NCI-H510A (cell line): ENCODE measurements at regions not wholly inside any gene's neighbourhood (a gene's known extent, or its start where the extent isn't known, plus 50 kb on each side); places are given as distances from the start of the nearest gene placed in this dataset.
"Not testable (repeated sequence)": the region's sequence is repeated elsewhere in the genome, so short reads cannot be mapped to it uniquely, and the experiment has no call there.

Source experiments
- DNase-seq: peaks from one replicate; lab custom pipeline; 2025; lab: John Stamatoyannopoulos, UW

DNA sequence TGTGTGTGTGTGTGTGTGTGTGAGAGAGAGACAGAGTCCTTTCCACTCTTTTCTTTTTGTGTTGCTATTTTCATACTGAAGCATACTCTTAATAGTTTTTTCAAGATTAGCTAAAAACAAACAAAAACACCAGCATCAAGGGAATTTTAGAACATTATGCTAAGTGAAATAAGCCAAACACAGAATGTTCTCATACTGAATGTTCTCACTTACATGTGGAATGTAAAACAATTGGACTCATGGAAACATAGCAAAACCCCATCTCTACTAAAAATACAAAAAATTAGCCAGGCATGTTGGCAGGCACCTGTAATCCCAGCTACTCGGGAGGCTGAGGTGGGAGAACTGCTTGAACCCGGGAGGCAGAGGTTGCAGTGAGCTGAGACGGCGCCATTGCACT is 193.4 kb downstream of the XPNPEP1 start:
- not testable (repeated sequence) for DNase-seq

DNA sequence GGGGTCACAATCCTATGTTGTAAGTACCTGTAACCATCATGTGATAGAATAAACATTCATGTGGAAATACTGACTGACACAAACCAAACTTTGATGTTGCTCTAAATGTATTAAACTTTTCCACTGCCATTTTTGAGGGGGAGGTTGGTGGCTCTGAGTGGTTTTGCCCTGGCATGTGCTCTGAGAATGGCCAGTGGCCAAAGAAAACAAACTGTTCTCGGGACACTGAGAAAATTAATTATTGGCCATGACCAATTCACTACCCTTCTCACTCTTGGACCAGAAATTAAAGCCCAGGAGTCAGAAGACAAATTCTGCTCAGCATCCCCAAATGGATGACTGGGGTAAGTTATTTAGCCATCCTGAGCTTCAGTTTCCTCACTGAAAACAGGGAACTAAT is 195.9 kb downstream of the XPNPEP1 start:
- DNase-seq = no peak

DNA sequence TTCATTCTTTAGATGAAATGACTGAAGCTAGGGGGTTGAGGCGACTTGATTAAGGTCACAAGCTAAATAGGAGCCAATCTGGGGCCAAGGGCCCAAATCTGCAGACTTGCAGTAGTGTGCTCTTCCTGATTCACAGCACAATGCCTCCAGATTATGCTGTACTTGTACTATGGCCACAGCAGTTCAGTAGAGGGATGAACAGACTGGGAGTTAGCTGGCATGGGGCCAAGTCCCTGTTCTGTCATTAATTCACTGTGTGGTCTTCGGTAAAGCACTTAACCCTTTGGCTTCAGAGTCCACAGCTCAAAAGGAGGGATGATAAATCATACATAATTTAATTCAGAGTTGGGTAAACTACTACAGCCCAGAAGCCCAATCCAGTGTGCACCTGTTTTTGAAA is 196.8 kb downstream of the XPNPEP1 start:
- no peak for DNase-seq

DNA sequence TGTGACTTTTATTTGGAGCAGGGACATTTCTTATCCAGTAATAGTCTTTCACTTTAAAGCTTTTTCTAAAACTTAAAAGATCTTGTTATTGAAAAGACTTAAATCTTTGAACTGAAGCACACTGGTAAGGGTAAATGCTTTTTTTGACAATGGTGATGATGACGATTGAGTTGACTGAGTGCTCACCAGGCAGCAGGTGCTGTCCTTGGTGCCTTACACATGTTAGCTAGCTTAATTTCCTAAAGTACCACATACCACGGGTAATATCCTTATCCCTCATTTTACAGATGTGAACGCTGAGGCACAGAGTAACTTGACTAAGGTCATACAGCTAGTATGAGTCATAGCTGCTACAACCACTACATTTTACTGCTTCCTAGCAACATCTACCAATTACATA is 200.0 kb downstream of the XPNPEP1 start:
- DNase-seq = no peak

DNA sequence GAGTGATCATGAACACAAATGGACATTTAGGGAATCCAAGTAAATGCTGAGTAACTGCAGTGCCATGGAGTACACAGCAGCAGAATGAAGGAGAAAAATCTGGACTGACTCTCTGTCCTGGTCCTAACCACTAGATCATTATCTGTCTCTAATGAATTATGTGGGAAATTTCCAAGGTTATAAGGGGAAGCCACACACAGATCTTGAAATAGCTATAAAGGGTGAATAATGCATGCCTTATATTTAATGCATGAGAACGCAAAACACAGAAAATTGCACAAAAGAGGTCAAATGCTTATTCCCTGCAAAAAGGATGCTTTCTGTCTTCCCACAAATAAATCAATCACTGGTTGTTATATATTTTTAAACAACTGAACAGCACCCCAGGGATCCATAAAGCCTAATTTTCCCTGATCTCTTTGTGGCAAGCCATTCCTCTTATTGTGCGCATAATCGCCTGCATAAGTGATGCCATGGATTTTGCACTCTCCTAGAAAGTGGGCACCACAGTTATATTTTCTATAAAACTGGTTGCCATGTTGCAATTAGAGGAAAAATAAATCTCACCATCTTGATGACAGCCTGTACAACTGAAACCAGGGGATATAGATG is 201.8 kb downstream of the XPNPEP1 start:
- DNase-seq = no peak

DNA sequence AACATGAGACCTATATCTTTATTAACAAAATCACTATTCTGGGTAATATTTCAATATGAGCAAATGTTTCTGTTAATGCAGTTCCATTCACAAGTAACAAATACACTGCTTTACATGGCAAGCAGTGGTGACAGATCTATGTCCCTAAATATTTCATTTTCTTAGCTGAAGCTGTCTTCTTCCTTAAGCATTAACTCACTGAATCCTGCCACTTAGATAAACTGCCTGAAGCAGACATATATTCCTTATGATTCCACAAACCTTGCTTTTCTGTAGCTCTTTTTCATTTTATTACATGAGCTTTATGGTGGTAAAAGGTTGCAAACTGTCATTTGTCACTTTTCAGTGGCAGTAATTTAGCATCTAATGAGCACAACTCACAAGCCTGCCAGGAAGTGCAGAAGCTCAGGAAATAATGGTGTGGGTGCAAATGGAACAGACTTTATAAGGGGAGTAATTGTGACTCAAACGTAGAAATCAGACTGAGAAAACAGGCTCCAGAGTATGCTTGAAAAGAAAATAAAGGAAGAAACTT is 217.2 kb downstream of the XPNPEP1 start:
- DNase-seq = no peak

DNA sequence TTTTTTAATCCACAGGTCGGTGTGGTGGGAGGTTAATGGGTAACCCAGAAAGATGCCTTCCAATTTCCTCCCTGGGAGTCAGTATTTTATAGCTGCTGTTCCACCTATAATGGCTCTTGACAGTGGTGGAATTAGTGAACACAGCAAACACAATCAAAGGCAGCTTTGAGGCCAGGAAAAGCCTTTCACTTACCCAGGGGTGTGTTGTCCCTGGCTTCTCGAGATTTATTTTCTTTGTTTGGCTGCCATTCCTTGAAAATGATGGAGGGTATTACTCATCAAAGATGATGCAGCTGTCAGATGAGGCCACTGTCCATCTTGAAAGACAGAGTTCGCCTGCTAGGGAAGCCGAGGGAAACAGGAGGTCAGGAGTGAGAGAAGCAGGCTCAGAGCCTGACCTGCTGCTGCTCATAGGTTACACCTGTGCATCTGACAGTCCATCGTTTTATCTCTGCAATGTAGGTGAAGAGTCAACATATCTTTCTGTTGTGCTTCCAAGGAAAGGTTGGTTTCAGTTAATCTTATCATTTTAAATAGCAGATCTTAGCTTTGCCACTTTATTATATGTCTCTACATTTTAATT is 221.6 kb downstream of the XPNPEP1 start:
- DNase-seq = no peak

DNA sequence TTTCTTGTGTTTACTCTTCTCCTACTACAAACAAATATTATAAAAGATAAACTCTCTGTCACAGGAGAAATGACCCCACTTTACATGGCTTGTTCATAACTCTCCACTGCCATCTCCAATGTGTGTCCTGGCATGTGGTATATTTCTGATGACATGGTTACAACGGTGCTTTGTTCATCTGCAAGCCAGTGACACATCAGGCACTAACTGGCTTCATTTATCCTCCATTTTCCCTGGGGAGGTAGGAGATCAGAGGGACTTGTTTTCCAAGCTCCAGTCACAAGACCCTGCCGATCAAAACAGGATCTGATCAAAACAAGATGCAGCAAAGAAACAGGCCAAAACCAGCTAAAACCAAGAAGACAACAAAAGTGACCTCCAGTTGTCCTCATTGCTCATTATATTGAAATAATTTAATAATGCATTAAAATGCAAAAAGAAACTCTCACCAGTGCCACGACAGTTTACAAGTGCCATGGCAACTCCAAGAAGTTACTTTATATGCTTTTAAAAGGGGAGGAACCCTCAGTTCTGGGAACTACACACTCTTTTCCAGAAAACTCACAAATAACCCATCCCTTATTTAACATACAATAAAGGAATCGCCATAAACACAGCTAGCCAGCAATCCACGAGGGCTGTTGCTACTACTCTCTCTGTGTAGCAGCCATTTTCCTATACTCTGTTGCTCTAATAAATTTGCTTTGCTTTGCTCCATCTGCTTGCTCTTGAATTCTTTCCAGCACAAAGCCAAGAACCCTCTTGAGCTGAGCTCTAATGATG is 224.2 kb downstream of the XPNPEP1 start:
- DNase-seq = no peak

DNA sequence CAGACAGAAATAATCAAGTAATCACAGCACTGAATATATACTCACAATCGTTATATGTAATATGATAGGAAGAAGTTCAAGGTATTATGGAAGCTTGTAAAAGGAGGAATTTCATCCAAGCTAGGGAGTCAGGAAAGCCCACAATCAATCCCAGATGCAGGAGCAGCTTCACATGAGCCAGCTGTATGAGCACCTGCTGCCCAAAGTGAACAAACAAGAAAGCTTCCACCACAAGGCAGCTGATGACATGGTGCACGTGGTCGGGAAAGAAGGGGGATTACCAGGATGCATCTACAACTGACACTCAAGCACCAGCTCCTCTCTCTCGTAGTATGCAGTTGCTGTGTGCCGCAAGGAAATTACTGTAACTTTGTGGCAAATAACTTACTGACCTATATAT is 225.2 kb downstream of the XPNPEP1 start:
- no peak for DNase-seq

DNA sequence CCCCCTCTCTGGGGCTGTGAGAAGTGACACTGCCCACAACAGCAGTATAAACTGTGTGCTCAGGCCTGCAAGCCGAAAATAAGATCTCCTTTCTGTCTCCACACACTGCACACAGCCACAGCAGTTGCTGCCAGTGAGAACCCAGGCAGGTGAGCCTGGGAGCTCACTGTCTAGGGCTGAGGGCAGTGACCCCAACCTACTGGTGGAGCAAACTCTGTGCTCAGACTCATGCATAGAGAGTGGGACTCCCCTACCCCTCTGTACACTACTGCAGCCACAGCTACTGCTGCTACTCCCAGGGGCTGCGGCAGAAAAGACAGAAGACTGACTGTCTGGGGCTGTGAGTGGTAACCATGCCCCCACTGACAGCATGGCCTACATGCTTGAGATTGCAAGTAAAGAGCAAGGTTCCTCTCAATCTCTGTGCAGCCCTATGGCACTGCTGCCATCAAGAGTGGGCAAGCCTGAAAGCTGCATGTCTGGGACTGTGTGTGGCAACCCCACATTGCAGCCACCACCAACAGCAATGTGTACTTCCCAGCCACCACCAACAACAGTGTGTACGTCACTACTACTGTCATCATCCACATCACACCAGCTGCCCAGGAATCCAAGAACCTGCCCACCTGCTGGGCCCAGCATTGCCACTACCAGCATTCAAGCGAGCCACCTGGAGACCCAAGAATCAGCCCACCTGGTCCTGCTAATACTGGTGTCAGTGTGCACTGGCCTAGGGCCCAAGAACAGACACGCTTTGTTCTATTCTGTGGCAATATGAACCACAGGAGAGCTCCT is 226.1 kb downstream of the XPNPEP1 start:
- no peak for DNase-seq

DNA sequence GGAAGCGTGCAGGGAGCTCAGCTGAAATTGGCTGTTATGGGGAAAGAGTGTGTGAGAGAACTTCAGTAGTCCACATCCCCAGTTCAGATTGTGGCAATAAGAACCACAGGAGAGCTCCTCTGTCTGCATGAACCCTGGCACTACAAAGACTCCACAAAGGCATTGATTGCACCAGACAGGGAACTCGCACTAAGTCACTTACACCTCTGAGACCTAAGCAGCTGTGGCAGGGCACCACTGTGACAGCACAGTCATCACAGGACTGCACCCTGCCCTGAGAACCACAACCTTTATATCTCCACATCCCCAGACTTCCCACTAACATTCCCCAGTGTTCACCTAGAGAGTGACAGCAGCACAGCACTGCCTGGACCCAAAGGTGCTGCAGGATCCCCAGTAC is 226.8 kb downstream of the XPNPEP1 start:
- no peak for DNase-seq

DNA sequence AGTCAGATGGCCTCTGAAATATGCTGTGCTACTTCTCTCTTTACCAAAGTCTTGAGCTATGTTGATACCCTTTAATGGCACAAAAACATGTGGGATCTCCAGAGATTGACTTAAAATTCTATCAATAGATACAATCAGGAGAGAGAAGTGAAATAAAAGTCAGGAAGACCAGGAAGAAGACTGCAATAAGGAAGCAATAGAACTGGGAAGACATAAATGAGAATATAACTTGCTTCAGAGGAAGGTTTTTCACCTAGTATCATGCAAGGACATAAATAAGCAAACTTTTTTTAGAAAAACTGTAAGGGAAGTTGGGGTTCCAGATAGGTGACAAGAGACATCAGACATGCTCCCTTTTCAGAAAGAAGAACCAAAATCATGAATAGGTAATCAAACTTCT is 227.3 kb downstream of the XPNPEP1 start:
- DNase-seq = no peak

DNA sequence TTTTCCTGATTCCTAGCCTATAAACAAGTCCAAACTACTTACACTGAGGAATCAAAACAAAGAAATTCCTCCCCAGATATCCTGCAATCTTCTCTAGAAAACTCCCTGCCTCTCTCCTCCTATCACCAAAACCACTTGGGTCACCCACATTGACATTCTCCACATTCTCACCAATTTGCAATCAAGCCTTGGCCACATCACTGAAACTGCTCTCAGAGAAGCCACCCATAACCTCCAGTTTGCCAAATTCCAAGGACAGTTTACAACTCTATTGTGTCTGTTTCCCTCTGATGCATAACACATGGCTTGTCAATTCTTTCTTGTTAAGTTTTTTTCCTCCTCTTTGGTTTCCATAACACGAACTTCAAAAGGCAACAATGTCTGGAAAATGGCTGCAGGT is 233.5 kb downstream of the XPNPEP1 start:
- no peak for DNase-seq

DNA sequence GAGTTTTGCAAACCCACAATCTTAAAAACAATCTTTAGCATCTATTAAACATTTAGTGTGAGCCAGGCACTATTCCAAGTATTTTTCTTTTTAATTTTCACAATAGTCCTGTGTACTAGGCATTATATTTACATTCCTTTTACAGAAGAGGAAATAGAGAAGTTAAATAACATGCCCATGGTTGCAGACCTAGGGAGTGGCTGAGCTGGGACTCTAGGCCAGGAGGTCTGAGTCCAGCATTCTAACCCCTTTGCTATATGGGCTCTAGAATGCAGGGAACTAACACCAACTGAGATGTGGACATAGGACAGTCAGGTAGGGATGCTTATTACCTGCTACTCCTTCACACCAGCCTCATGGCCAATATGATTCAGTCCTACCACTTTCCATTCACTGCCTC is 243.8 kb downstream of the XPNPEP1 start:
- DNase-seq = no peak

DNA sequence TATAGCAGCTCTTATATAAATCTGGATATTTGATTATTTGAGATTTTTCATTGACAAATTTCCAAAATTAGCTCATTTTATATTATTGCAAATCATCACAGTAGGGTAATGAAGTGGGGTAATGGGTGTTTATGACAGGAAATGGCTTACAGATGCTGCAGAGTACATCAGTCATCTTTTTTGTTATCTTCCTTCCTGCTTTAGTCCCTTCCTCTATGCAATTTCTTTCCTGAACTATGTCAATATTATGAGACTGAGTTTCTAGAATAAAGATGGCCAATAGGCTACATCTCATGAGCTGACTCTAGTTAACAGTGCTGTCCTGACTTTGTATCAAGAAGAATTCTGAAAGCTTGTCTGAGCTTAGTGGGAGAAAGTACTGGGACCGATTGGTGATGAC is 244.5 kb downstream of the XPNPEP1 start:
- DNase-seq = no peak

DNA sequence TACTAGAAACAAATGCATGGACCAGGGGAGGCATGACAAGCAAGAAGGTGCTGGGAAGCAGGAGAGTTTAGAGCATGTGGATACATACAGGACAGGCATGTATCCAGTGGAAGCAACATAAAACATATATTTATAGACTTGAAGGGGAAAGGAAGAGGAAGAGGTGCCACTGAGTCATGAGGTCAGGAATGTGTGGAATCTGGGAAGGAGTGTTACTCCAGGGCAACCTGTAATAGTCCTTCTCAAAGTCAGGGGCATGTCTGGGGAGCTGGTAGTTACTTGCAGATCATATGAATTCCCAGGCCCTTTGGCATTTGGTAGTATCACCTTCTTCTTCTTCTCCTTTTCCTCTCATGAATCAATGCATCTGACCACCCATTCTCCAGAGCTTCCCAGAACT is 246.6 kb downstream of the XPNPEP1 start:
- DNase-seq = no peak

DNA sequence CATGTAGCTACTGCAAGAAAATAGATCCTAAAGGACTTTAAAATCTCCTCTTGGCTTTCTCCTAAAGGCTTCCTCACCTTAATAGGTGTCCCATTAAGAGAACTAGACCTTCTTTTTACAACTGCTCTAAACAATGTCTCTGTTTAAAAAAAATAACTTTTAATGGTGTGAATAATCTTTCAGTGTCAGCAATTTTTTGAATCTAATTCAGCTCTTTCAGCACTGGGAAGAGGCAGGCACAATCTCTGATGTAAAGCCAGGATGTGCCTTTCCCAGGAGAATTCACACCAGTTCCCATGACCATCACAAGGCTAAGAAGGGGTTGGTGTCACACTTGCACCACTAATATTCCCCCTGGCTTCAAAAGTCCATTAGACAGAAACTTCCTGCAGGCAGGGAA is 254.6 kb downstream of the XPNPEP1 start:
- no peak for DNase-seq

DNA sequence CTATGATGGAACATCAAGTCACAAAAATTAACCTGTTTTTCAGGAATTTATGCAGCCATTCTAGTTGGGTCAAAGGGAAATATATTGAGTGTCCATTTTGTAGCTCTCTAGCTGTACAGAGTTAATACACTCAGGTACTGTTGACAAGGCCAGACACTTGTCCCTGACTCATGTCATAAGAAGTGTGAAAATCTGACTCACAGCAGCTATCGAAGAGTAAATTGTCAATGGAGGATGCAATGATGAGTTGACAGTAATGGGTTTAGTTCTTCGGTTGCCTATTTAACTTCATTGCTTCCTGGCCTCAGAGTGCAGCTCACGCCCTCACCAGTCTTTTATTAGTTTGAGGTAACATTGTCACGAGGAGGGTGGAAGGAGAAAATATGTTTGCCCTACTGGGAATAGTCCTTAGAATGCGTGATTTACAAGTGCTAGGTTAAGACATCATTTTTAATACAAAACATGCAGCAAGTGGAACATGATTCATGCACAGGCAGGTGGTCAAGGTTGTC is 255.1 kb downstream of the XPNPEP1 start:
- DNase-seq = no peak

DNA sequence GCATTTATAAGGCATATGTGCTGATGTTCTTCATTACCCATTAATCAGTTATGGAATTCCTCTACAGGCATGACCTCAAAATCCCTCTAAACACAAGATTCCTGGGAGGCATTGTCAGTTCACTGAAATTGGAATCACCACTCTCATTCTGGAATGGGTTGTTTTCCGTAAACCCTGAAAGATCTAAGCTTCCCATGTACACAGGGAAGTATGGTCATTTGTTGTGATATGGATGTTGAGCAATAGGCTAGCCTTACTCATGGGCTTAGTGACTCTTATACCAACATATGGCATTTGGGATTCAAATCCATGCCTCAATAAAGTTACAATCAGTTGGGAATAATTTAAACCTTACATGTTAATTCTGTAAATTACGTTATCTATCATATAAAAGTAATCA is 258.0 kb downstream of the XPNPEP1 start:
- DNase-seq = no peak

DNA sequence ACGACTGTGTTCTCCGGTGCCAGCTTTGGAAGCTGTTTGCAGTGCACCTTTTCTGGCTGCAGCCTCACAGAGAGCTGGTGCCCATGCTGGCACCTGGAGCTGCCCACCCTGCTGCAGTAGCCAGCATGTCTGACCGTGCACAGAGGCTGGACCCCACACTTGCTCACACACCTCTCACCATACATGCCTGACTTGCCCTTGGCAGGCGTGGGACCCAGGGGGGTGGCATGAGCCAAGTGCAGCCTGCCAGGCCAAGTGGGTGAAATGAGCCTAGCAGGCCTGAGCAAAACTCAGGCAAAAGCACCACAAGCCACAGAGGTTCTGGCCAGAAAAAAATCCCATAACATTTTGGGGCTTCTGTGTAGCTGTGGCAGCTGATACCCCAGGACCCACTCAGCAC is 258.8 kb downstream of the XPNPEP1 start:
- no peak for DNase-seq

DNA sequence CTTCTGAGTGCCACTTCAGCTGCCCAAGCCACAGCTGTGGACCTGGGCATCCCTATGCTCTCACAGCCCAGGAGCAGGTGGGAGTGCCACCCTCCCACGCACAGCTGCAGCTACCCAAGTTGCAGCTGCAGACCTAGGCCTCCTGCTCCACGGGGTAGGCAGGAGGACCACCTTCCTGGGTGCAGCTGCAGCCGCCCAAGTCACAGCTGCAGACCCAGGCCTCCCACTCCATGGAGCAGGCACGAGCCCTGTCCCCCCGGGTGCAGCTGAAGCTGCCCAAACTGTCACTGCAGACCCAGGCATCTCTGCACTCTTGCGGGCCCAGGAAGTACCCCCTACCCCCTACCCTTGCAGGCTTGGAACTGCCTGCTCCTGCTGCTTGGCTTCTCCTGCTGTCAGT is 260.2 kb downstream of the XPNPEP1 start:
- DNase-seq = no peak

DNA sequence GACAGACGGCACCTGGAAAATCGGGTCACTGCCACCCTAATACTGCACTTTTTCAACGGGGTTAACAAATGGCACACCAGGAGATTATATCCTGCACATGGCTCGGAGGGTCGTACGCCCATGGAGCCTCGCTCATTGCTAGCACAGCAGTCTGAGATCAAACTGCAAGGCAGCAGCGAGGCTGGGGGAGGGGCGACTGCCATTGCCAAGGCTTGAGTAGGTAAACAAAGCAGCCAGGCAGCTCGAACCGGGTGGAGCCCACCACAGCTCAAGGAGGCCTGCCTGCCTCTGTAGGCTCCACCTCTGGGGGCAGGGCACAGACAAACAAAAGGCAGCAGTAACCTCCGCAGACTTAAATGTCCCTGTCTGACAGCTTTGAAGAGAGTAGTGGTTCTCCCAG is 270.7 kb downstream of the XPNPEP1 start:
- not testable (repeated sequence) for DNase-seq
